Loucy (cell line): ENCODE measurements at regions not wholly inside any gene's neighbourhood (a gene's known extent, or its start where the extent isn't known, plus 50 kb on each side); places are given as distances from the start of the nearest gene placed in this dataset.
"Not testable (repeated sequence)": the region's sequence is repeated elsewhere in the genome, so short reads cannot be mapped to it uniquely, and the experiment has no call there.

Experiments used
- H2AFZ ChIP-seq: fragments of 200-600 bp; sonication (generic); 2 replicates; pipeline ENCODE4 v1.6.0; 2016; ENCODE audit warnings: antibody characterized with exemption, mild to moderate bottlenecking, low read length, moderate library complexity
- H3F3A ChIP-seq: fragments of 200-600 bp; 2 replicates; pipeline ENCODE4 v1.6.0; 2016; ENCODE audit warnings: antibody characterized with exemption, low read depth, mild to moderate bottlenecking
- H3K27me3 ChIP-seq: fragments of 200-600 bp; sonication (generic); 2 replicates; pipeline ENCODE4 v1.6.1; 2014; ENCODE audit warnings: low read length, mild to moderate bottlenecking; ENCODE audit not compliant: insufficient read depth, poor library complexity, severe bottlenecking
- H3K36me3 ChIP-seq: fragments of 200-600 bp; sonication (generic); 2 replicates; pipeline ENCODE4 v1.6.1; 2016; ENCODE audit warnings: low read length; ENCODE audit not compliant: insufficient read depth
- H3K4me1 ChIP-seq: fragments of 200-600 bp; sonication (generic); 2 replicates; pipeline ENCODE4 v1.5.1; 2014; ENCODE audit warnings: low read length, mild to moderate bottlenecking; ENCODE audit not compliant: insufficient read depth, poor library complexity, severe bottlenecking
- H3K4me2 ChIP-seq: fragments of 200-600 bp; sonication (generic); 2 replicates; pipeline ENCODE4 v1.6.0; 2014; ENCODE audit warnings: antibody characterized with exemption, low read length, low read depth, mild to moderate bottlenecking; ENCODE audit not compliant: poor library complexity, severe bottlenecking
- H3K4me3 ChIP-seq: fragments of 200-600 bp; sonication (generic); 2 replicates; pipeline ENCODE4 v1.5.1; 2014; ENCODE audit warnings: low read length, mild to moderate bottlenecking, mixed read lengths; ENCODE audit not compliant: poor library complexity, severe bottlenecking
- H3K79me2 ChIP-seq: fragments of 200-600 bp; sonication (generic); 2 replicates; pipeline ENCODE4 v1.6.1; 2014; ENCODE audit warnings: low read length; ENCODE audit not compliant: insufficient read depth
- H3K9ac ChIP-seq: fragments of 200-600 bp; sonication (generic); 2 replicates; pipeline ENCODE4 v1.6.0; 2014; ENCODE audit warnings: mild to moderate bottlenecking, low read depth, low read length, moderate library complexity; ENCODE audit not compliant: poor library complexity, severe bottlenecking
- H3K9me2 ChIP-seq: fragments of 200-600 bp; sonication (generic); replicated peaks from 2 replicates; pipeline ENCODE4 v1.6.1; 2016; ENCODE audit warnings: low read depth, low read length, mixed read lengths
- H3K9me3 ChIP-seq: fragments of 200-600 bp; sonication (generic); 2 replicates; pipeline ENCODE4 v1.6.1; 2014; ENCODE audit warnings: mild to moderate bottlenecking, antibody characterized with exemption, low read length, low read depth; ENCODE audit not compliant: insufficient read depth
- H4K20me1 ChIP-seq: fragments of 200-600 bp; sonication (generic); 2 replicates; pipeline ENCODE4 v1.6.0; 2014; ENCODE audit warnings: antibody characterized with exemption, low read length, mild to moderate bottlenecking; ENCODE audit not compliant: insufficient read depth, poor library complexity, severe bottlenecking
- CTCF ChIP-seq: fragments of 200-600 bp; sonication (generic); conservative IDR thresholded peaks from 2 replicates; pipeline ENCODE4 v1.5.1; 2014; ENCODE audit warnings: mild to moderate bottlenecking, antibody characterized with exemption, low read length
- EZH2phosphoT487 ChIP-seq: fragments of 200-600 bp; IDR thresholded peaks from 2 replicates; pipeline ENCODE4 v1.6.1; 2018; ENCODE audit warnings: antibody characterized with exemption, mild to moderate bottlenecking, moderate library complexity, borderline replicate concordance

GRCh38 chr10:61580608-61581007 is 82.1 kb upstream of the CABCOCO1 start:
- Histone ChIP-seq H3K4me1 (peaks cover 2% of the 10 kb centered on the region), H3K9me3 (no peaks in the 10 kb centered on the region), H2AFZ (no peak overlapping the region), H3F3A (no peaks in the 10 kb centered on the region), H4K20me1 (no peaks in the 10 kb centered on the region), H3K4me3 (no peak overlapping the region), H3K79me2 (no peaks in the 10 kb centered on the region), H3K36me3 (no peaks in the 10 kb centered on the region), H3K4me2 (no peak overlapping the region), H3K9ac (no peak overlapping the region), H3K9me2 (no peaks in the 10 kb centered on the region), H3K27me3 (no peaks in the 10 kb centered on the region)
- TF ChIP-seq EZH2phosphoT487 (no peak), CTCF (no peak)

- H3K4me3 ChIP-seq, H3K27me3 ChIP-seq, H3K4me2 ChIP-seq, H4K20me1 ChIP-seq, H3K79me2 ChIP-seq, H3K9ac ChIP-seq, H2AFZ ChIP-seq, H3K9me3 ChIP-seq, H3K9me2 ChIP-seq, H3K36me3 ChIP-seq, H3F3A ChIP-seq: not testable (repeated sequence)
- H3K4me1 ChIP-seq: peaks cover 15% of the 10 kb centered on the region
These were observed 92.5 kb upstream of the CABCOCO1 start for GRCh38 chr10:61570204-61570603.

- no peak overlapping the region for H2AFZ ChIP-seq
- no peak overlapping the region for H3K4me2 ChIP-seq
- no peaks in the 10 kb centered on the region for H3K9me3 ChIP-seq
- TF ChIP-seq EZH2phosphoT487: no peak
- TF ChIP-seq CTCF: no peak
- peaks cover 11% of the 10 kb centered on the region for H3K4me1 ChIP-seq
- no peaks in the 10 kb centered on the region for H4K20me1 ChIP-seq
- H3F3A ChIP-seq: no peaks in the 10 kb centered on the region
- no peaks in the 10 kb centered on the region for H3K27me3 ChIP-seq
- H3K9ac ChIP-seq: no peak overlapping the region
- H3K9me2 ChIP-seq: no peaks in the 10 kb centered on the region
- H3K4me3 ChIP-seq: no peak overlapping the region
- H3K36me3 ChIP-seq: no peaks in the 10 kb centered on the region
- no peaks in the 10 kb centered on the region for H3K79me2 ChIP-seq
These were observed 95.0 kb upstream of the CABCOCO1 start for GRCh38 chr10:61567729-61568128.

- Histone ChIP-seq H3K9me2 (no peaks in the 10 kb centered on the region), H2AFZ (no peak overlapping the region), H3K36me3 (no peaks in the 10 kb centered on the region), H3K4me1 (no peaks in the 10 kb centered on the region), H4K20me1 (no peaks in the 10 kb centered on the region), H3K9me3 (no peaks in the 10 kb centered on the region), H3K4me2 (no peak overlapping the region), H3K79me2 (no peaks in the 10 kb centered on the region), H3F3A (no peaks in the 10 kb centered on the region), H3K9ac (no peak overlapping the region), H3K27me3 (no peaks in the 10 kb centered on the region), H3K4me3 (no peak overlapping the region)
- TF ChIP-seq EZH2phosphoT487: no peak
- no peak for TF ChIP-seq CTCF
These were observed 96.7 kb upstream of the CABCOCO1 start for GRCh38 chr10:61565819-61566560.
